H9 (cell line): ENCODE measurements at regions not wholly inside any gene's neighbourhood (a gene's known extent, or its start where the extent isn't known, plus 50 kb on each side); places are given as distances from the start of the nearest gene placed in this dataset.

Experiments used
- DNase-seq: peaks from one replicate; pipeline ENCODE4 v3.0.0-alpha.2; 2017
- H2AFZ ChIP-seq: one replicate; pipeline ENCODE4 v1.6.1; 2013; ENCODE audit warnings: mild to moderate bottlenecking, low read length, control low read depth, moderate library complexity
- H2AK5ac ChIP-seq: 2 replicates; pipeline ENCODE4 v1.6.1; 2013; ENCODE audit warnings: low read length, control low read depth, mixed read lengths; ENCODE audit not compliant: insufficient read length
- H2BK120ac ChIP-seq: one replicate; pipeline ENCODE4 v1.6.1; 2013; ENCODE audit warnings: low read depth, mild to moderate bottlenecking, low read length, control low read depth, inconsistent platforms; ENCODE audit not compliant: poor library complexity, severe bottlenecking
- H2BK12ac ChIP-seq: 2 replicates; pipeline ENCODE4 v1.6.1; 2013; ENCODE audit warnings: low read length, control low read depth, mixed read lengths, low read depth; ENCODE audit not compliant: insufficient read length
- H2BK15ac ChIP-seq: 2 replicates; pipeline ENCODE4 v1.6.1; 2013; ENCODE audit warnings: low read depth, low read length, control low read depth
- H2BK20ac ChIP-seq: one replicate; pipeline ENCODE4 v1.6.1; 2013; ENCODE audit warnings: low read depth, mild to moderate bottlenecking, low read length, control low read depth, inconsistent platforms; ENCODE audit not compliant: poor library complexity, severe bottlenecking
- H2BK5ac ChIP-seq: 2 replicates; pipeline ENCODE4 v1.6.1; 2013; ENCODE audit warnings: low read length, control low read depth, mixed read lengths; ENCODE audit not compliant: insufficient read length
- H3K14ac ChIP-seq: 2 replicates; pipeline ENCODE4 v1.6.1; 2013; ENCODE audit warnings: low read length, control low read depth; ENCODE audit not compliant: insufficient read depth
- H3K18ac ChIP-seq: 2 replicates; pipeline ENCODE4 v1.6.1; 2013; ENCODE audit warnings: low read depth, mild to moderate bottlenecking, mixed read lengths, low read length, control low read depth; ENCODE audit not compliant: insufficient read length
- H3K23ac ChIP-seq: 2 replicates; pipeline ENCODE4 v1.6.1; 2013; ENCODE audit warnings: low read length, control low read depth, mixed read lengths, low read depth; ENCODE audit not compliant: insufficient read length
- H3K23me2 ChIP-seq: 2 replicates; pipeline ENCODE4 v1.6.1; 2013; ENCODE audit warnings: low read depth, mild to moderate bottlenecking, mixed read lengths, low read length, control low read depth; ENCODE audit not compliant: insufficient read length, poor library complexity, severe bottlenecking
- H3K27ac ChIP-seq: 2 replicates; pipeline ENCODE4 v1.5.1; 2013; ENCODE audit warnings: low read length, control low read depth, mixed read lengths, low read depth; ENCODE audit not compliant: insufficient read length
- H3K27me3 ChIP-seq: 2 replicates; pipeline ENCODE4 v1.6.1; 2013; ENCODE audit warnings: low read length, control low read depth, inconsistent platforms; ENCODE audit not compliant: insufficient read depth
- H3K4ac ChIP-seq: 2 replicates; pipeline ENCODE4 v1.6.1; 2013; ENCODE audit warnings: low read depth, mild to moderate bottlenecking, control low read depth, inconsistent platforms, low read length, moderate library complexity
- H3K4me1 ChIP-seq: 2 replicates; pipeline ENCODE4 v1.6.1; 2013; ENCODE audit warnings: low read length, control low read depth, inconsistent platforms; ENCODE audit not compliant: insufficient read depth
- H3K4me2 ChIP-seq: 2 replicates; pipeline ENCODE4 v1.6.1; 2013; ENCODE audit warnings: low read length, control low read depth, mixed read lengths; ENCODE audit not compliant: insufficient read length, insufficient read depth
- H3K56ac ChIP-seq: 2 replicates; pipeline ENCODE4 v1.6.1; 2013; ENCODE audit warnings: low read depth, mild to moderate bottlenecking, mixed read lengths, low read length, control low read depth; ENCODE audit not compliant: insufficient read length
- H3K79me1 ChIP-seq: 2 replicates; pipeline ENCODE4 v1.6.1; 2013; ENCODE audit warnings: low read depth, mild to moderate bottlenecking, moderate library complexity, low read length, control low read depth, inconsistent platforms; ENCODE audit not compliant: insufficient read depth, poor library complexity, severe bottlenecking
- H3K79me2 ChIP-seq: 2 replicates; pipeline ENCODE4 v1.6.1; 2013; ENCODE audit warnings: low read length, control low read depth, inconsistent platforms; ENCODE audit not compliant: insufficient read depth
- H3K9ac ChIP-seq: 2 replicates; pipeline ENCODE4 v1.6.1; 2013; ENCODE audit warnings: low read length, control low read depth, mixed read lengths; ENCODE audit not compliant: insufficient read length; ENCODE audit errors: extremely low read depth
- H3K9me3 ChIP-seq: one replicate; pipeline ENCODE4 v1.6.1; 2013; ENCODE audit warnings: low read depth, low read length, inconsistent platforms; ENCODE audit not compliant: control insufficient read depth
- H3T11ph ChIP-seq: one replicate; pipeline ENCODE4 v1.6.1; 2013; ENCODE audit warnings: mild to moderate bottlenecking, low read length, control low read depth, inconsistent platforms
- H4K20me1 ChIP-seq: one replicate; pipeline ENCODE4 v1.6.1; 2013; ENCODE audit not compliant: control insufficient read depth, insufficient read length, insufficient read depth
- H4K5ac ChIP-seq: 2 replicates; pipeline ENCODE4 v1.6.1; 2013; ENCODE audit warnings: low read depth, mild to moderate bottlenecking, mixed read lengths, low read length, control low read depth; ENCODE audit not compliant: insufficient read length
- H4K8ac ChIP-seq: replicated peaks from 2 replicates; pipeline ENCODE4 v1.6.1; 2013; ENCODE audit warnings: low read length, control low read depth, mixed read lengths, low read depth; ENCODE audit not compliant: insufficient read length
- H4K91ac ChIP-seq: 2 replicates; pipeline ENCODE4 v1.6.1; 2013; ENCODE audit warnings: low read depth, mild to moderate bottlenecking, moderate library complexity, mixed read lengths, low read length, control low read depth; ENCODE audit not compliant: insufficient read length
- H3K27ac Mint-ChIP-seq, 3 experiments: 2 replicates in 2 of 3; 3 replicates in 1 of 3; pipeline ENCODE4 v1.8.0; 2020 to 2021; ENCODE audit warnings: mixed read lengths in 3 of 3, mild to moderate bottlenecking in 1 of 3, moderate library complexity in 1 of 3
- H3K27me3 Mint-ChIP-seq: 2 replicates; pipeline ENCODE4 v1.8.0; 2021; ENCODE audit warnings: low read depth, mild to moderate bottlenecking, moderate library complexity, mixed read lengths
- H3K36me3 Mint-ChIP-seq, 3 experiments: 2 replicates in 2 of 3; 3 replicates in 1 of 3; pipeline ENCODE4 v1.8.0; 2020 to 2021; ENCODE audit warnings: low read depth in 3 of 3, mixed read lengths in 3 of 3; ENCODE audit not compliant: insufficient read depth in 1 of 3
- H3K4me1 Mint-ChIP-seq, 2 experiments: 2 replicates each; pipeline ENCODE4 v1.8.0; 2020; ENCODE audit warnings: mixed read lengths in 2 of 2
- H3K4me3 Mint-ChIP-seq, 2 experiments: 2 replicates in 1 of 2; 3 replicates in 1 of 2; pipeline ENCODE4 v1.8.0; 2020 to 2021; ENCODE audit warnings: mild to moderate bottlenecking in 2 of 2, mixed read lengths in 2 of 2, moderate library complexity in 1 of 2
- H3K9me3 Mint-ChIP-seq, 2 experiments: 2 replicates in 1 of 2; 3 replicates in 1 of 2; pipeline ENCODE4 v1.8.0; 2020; ENCODE audit warnings: mild to moderate bottlenecking in 2 of 2, mixed read lengths in 2 of 2, moderate library complexity in 1 of 2
- CTCF ChIP-seq: fragments of 200-600 bp; sonication (generic); conservative IDR thresholded peaks from 3 replicates; pipeline ENCODE4 v1.8.0; 2021; ENCODE audit warnings: antibody characterized with exemption, mild to moderate bottlenecking
- WGBS: extraction: QIAGEN DNeasy Blood & Tissue Kit; methylation state at CpG from one replicate; pipeline ENCODE4 v1.1.7; 2013; ENCODE audit warnings: missing lambda C conversion rate, low lambda C conversion rate, mixed read lengths; ENCODE audit not compliant: insufficient read length; ENCODE audit errors: extremely low coverage; 5-methylcytosine and 5-hydroxymethylcytosine counted together

- no peak for DNase-seq
- Histone ChIP-seq H2BK120ac (no peak overlapping the region), H3K14ac (no peak overlapping the region), H3K27ac (no peak overlapping the region), H3K18ac (no peak overlapping the region), H3K23me2 (no peaks in the 10 kb centered on the region), H4K8ac (no peak overlapping the region), H3K56ac (no peak overlapping the region), H2AFZ (no peak overlapping the region), H4K20me1 (no peaks in the 10 kb centered on the region), H2BK20ac (no peak overlapping the region), H3K9ac (no peak overlapping the region), H2BK15ac (no peak overlapping the region), H3K4me1 (no peaks in the 10 kb centered on the region), H3K4me2 (no peak overlapping the region), H4K91ac (no peak overlapping the region), H2AK5ac (no peak overlapping the region), H3K79me2 (no peaks in the 10 kb centered on the region), H3K27me3 (no peaks in the 10 kb centered on the region), H2BK12ac (no peak overlapping the region), H3K23ac (no peak overlapping the region), H4K5ac (no peak overlapping the region), H3K79me1 (no peaks in the 10 kb centered on the region), H3K9me3 (no peaks in the 10 kb centered on the region), H3T11ph (no peak overlapping the region), H2BK5ac (no peak overlapping the region), H3K4ac (no peak overlapping the region)
- H3K27ac Mint-ChIP-seq, result no peak overlapping the region
- no peaks in the 10 kb centered on the region for H3K36me3 Mint-ChIP-seq
- TF ChIP-seq CTCF, result no peak
- peaks cover 0 to 4% of the 10 kb centered on the region in 2 experiments; a peak in 1 of 4 replicates for H3K4me1 Mint-ChIP-seq
- H3K4me3 Mint-ChIP-seq, result no peak overlapping the region
- no CpG with 5 or more reads among the region's 4 CpGs for WGBS
- H3K9me3 Mint-ChIP-seq, result no peaks in the 10 kb centered on the region
- no peaks in the 10 kb centered on the region for H3K27me3 Mint-ChIP-seq
Observed at GRCh38 chr13:105200181-105200580, 1335.3 kb downstream of the EFNB2 start.
